B cell (primary cell): ENCODE measurements at regions not wholly inside any gene's neighbourhood (a gene's known extent, or its start where the extent isn't known, plus 50 kb on each side); places are given as distances from the start of the nearest gene placed in this dataset.

Source experiments
- CTCF ChIP-seq: fragments of 200-600 bp; IDR thresholded peaks from one replicate; pipeline ENCODE4 v1.8.0; 2022; ENCODE audit warnings: antibody characterized with exemption, mild to moderate bottlenecking
- EZH2 ChIP-seq: IDR thresholded peaks from 2 replicates; pipeline ENCODE4 v1.6.1; 2012; ENCODE audit warnings: borderline replicate concordance, low read depth, mild to moderate bottlenecking, moderate library complexity, low read length; ENCODE audit not compliant: insufficient read depth, poor library complexity, severe bottlenecking

GRCh38 chr7:113628948-113629847 lies 289.6 kb downstream of the PPP1R3A start:
- TF ChIP-seq CTCF (no peak), EZH2 (no peak)
